GM12878 (cell line): ENCODE measurements at regions not wholly inside any gene's neighbourhood (a gene's known extent, or its start where the extent isn't known, plus 50 kb on each side); places are given as distances from the start of the nearest gene placed in this dataset.

Source experiments
- CEBPZ ChIP-seq: fragments of 150-350 bp; IDR thresholded peaks from 2 replicates; pipeline ENCODE4 v1.6.1; 2016; ENCODE audit warnings: low read depth, low read length
- CREB1 ChIP-seq: IDR thresholded peaks from 2 replicates; pipeline ENCODE4 v1.6.1; 2012; ENCODE audit warnings: low read depth, mild to moderate bottlenecking, inconsistent platforms
- CTCF ChIP-seq, 3 experiments: IDR thresholded peaks in 2 of 3; conservative IDR thresholded peaks in 1 of 3; 2 replicates each; pipeline ENCODE4 v1.5.1; 2011; ENCODE audit warnings: low read depth in 3 of 3, low read length in 3 of 3, mild to moderate bottlenecking in 3 of 3, control low read depth in 2 of 3, moderate library complexity in 2 of 3, inconsistent platforms in 1 of 3, mixed read lengths in 1 of 3; ENCODE audit not compliant: control insufficient read depth in 2 of 3, insufficient read depth in 1 of 3; ENCODE audit errors: extremely low read depth in 1 of 3
- MTA2 ChIP-seq: fragments of 450-650 bp; IDR thresholded peaks from 2 replicates; pipeline ENCODE4 v1.6.1; 2016; ENCODE audit warnings: low read depth, mild to moderate bottlenecking, moderate library complexity
- MXI1 ChIP-seq: fragments of 150-350 bp; IDR thresholded peaks from 2 replicates; pipeline ENCODE4 v1.6.1; 2011; ENCODE audit warnings: low read depth, mild to moderate bottlenecking, inconsistent platforms, low read length, improper control_type of control experiment
- PML ChIP-seq: IDR thresholded peaks from 2 replicates; pipeline ENCODE4 v1.6.1; 2012; ENCODE audit warnings: low read length, inconsistent platforms
- POLR2A ChIP-seq: IDR thresholded peaks from 2 replicates; pipeline ENCODE4 v1.6.1; 2011; ENCODE audit warnings: low read depth, mild to moderate bottlenecking, low read length
- POLR2AphosphoS5 ChIP-seq: IDR thresholded peaks from 2 replicates; pipeline ENCODE4 v1.6.1; 2011; ENCODE audit warnings: mild to moderate bottlenecking, low read length, inconsistent platforms
- SMAD5 ChIP-seq: IDR thresholded peaks from 2 replicates; pipeline ENCODE4 v1.6.1; 2016; ENCODE audit warnings: antibody characterized with exemption, low read depth
- SREBF1 ChIP-seq: IDR thresholded peaks from 2 replicates; pipeline ENCODE4 v1.6.1; 2012; ENCODE audit warnings: mild to moderate bottlenecking, low read length
- TF ChIP-seq, protein P1 (sequence below): fragments of 450-650 bp; IDR thresholded peaks from 2 replicates; pipeline ENCODE4 v1.6.1; 2017; ENCODE audit warnings: borderline replicate concordance
- TF ChIP-seq, protein P2 (sequence below): IDR thresholded peaks from 2 replicates; pipeline ENCODE4 v1.6.1; 2011; ENCODE audit warnings: borderline replicate concordance, low read depth, mild to moderate bottlenecking, moderate library complexity, low read length; ENCODE audit not compliant: insufficient read depth, poor library complexity, severe bottlenecking

DNA sequence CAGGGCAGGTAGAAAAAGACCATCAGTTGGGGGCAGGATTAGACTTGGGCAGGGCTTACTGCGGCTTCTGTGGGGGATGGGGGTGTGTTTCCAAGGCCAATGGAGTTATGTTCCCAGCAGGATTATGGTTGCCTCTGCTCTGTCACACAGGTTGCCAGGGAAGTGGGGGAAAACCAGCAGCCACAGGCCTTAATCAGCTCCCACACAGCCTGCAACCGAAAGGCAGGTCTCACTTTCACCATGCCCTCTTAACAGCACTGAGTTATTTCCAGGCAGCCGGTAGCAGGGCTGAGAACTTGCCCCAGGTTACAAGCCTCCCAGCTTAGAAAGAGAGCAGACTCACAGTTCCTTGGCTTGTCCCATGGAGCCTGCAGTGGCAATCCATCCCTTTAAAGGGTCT is 205.5 kb downstream of the FGF10 start:
- TF ChIP-seq CTCF (IDR thresholded peaks at IDR 0.05 in 2 of 3, conservative IDR thresholded peaks at IDR 0.05 in 1 of 3; ENCODE audit: control insufficient read depth in 2 of 3, extremely low read depth in 1 of 3, insufficient read depth in 1 of 3, low read depth in 3 of 3, low read length in 3 of 3): no peak
- no peak for TF ChIP-seq CREB1
- TF ChIP-seq, protein P1, sequence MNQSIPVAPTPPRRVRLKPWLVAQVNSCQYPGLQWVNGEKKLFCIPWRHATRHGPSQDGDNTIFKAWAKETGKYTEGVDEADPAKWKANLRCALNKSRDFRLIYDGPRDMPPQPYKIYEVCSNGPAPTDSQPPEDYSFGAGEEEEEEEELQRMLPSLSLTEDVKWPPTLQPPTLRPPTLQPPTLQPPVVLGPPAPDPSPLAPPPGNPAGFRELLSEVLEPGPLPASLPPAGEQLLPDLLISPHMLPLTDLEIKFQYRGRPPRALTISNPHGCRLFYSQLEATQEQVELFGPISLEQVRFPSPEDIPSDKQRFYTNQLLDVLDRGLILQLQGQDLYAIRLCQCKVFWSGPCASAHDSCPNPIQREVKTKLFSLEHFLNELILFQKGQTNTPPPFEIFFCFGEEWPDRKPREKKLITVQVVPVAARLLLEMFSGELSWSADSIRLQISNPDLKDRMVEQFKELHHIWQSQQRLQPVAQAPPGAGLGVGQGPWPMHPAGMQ: no peak
- no peak for TF ChIP-seq MXI1
- TF ChIP-seq CEBPZ: no peak
- no peak for TF ChIP-seq MTA2
- TF ChIP-seq PML: no peak
- no peak for TF ChIP-seq SMAD5
- TF ChIP-seq POLR2AphosphoS5: no peak
- TF ChIP-seq, protein P2, sequence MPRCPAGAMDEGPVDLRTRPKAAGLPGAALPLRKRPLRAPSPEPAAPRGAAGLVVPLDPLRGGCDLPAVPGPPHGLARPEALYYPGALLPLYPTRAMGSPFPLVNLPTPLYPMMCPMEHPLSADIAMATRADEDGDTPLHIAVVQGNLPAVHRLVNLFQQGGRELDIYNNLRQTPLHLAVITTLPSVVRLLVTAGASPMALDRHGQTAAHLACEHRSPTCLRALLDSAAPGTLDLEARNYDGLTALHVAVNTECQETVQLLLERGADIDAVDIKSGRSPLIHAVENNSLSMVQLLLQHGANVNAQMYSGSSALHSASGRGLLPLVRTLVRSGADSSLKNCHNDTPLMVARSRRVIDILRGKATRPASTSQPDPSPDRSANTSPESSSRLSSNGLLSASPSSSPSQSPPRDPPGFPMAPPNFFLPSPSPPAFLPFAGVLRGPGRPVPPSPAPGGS: no peak
- TF ChIP-seq SREBF1: no peak
- no peak for TF ChIP-seq POLR2A
